ENCODE measurements at regions not wholly inside any gene's neighbourhood (a gene's known extent, or its start where the extent isn't known, plus 50 kb on each side); places are given as distances from the start of the nearest gene placed in this dataset.

GRCh38 chr4:57249083-57249482, 138.9 kb upstream of the IGFBP7 start:
- H2AFZ ChIP-seq: no peak overlapping the region
- no peak for ATAC-seq

GRCh38 chr4:57243076-57243475, 132.9 kb upstream of the IGFBP7 start:
- no peak for TF ChIP-seq EZH2 (IDR thresholded peaks at IDR 0.05; ENCODE audit: low read depth, unreplicated experiment)
- no peak for TF ChIP-seq JUNB (IDR thresholded peaks at IDR 0.05; ENCODE audit: unreplicated experiment)
- TF ChIP-seq, protein P1, sequence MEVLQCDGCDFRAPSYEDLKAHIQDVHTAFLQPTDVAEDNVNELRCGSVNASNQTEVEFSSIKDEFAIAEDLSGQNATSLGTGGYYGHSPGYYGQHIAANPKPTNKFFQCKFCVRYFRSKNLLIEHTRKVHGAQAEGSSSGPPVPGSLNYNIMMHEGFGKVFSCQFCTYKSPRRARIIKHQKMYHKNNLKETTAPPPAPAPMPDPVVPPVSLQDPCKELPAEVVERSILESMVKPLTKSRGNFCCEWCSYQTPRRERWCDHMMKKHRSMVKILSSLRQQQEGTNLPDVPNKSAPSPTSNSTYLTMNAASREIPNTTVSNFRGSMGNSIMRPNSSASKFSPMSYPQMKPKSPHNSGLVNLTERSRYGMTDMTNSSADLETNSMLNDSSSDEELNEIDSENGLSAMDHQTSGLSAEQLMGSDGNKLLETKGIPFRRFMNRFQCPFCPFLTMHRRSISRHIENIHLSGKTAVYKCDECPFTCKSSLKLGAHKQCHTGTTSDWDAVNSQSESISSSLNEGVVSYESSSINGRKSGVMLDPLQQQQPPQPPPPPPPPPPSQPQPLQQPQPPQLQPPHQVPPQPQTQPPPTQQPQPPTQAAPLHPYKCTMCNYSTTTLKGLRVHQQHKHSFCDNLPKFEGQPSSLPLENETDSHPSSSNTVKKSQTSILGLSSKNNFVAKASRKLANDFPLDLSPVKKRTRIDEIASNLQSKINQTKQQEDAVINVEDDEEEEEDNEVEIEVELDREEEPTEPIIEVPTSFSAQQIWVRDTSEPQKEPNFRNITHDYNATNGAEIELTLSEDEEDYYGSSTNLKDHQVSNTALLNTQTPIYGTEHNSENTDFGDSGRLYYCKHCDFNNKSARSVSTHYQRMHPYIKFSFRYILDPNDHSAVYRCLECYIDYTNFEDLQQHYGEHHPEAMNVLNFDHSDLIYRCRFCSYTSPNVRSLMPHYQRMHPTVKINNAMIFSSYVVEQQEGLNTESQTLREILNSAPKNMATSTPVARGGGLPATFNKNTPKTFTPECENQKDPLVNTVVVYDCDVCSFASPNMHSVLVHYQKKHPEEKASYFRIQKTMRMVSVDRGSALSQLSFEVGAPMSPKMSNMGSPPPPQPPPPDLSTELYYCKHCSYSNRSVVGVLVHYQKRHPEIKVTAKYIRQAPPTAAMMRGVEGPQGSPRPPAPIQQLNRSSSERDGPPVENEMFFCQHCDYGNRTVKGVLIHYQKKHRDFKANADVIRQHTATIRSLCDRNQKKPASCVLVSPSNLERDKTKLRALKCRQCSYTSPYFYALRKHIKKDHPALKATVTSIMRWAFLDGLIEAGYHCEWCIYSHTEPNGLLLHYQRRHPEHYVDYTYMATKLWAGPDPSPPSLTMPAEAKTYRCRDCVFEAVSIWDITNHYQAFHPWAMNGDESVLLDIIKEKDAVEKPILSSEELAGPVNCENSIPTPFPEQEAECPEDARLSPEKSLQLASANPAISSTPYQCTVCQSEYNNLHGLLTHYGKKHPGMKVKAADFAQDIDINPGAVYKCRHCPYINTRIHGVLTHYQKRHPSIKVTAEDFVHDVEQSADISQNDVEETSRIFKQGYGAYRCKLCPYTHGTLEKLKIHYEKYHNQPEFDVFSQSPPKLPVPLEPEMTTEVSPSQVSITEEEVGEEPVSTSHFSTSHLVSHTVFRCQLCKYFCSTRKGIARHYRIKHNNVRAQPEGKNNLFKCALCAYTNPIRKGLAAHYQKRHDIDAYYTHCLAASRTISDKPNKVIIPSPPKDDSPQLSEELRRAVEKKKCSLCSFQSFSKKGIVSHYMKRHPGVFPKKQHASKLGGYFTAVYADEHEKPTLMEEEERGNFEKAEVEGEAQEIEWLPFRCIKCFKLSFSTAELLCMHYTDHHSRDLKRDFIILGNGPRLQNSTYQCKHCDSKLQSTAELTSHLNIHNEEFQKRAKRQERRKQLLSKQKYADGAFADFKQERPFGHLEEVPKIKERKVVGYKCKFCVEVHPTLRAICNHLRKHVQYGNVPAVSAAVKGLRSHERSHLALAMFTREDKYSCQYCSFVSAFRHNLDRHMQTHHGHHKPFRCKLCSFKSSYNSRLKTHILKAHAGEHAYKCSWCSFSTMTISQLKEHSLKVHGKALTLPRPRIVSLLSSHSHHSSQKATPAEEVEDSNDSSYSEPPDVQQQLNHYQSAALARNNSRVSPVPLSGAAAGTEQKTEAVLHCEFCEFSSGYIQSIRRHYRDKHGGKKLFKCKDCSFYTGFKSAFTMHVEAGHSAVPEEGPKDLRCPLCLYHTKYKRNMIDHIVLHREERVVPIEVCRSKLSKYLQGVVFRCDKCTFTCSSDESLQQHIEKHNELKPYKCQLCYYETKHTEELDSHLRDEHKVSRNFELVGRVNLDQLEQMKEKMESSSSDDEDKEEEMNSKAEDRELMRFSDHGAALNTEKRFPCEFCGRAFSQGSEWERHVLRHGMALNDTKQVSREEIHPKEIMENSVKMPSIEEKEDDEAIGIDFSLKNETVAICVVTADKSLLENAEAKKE (CRISPR knock-in tag; IDR thresholded peaks at IDR 0.05): no peak
- Mint-ChIP-seq H3K9me3 (no peaks in the 10 kb centered on the region; the same call in 2 of the 3 replicates), H3K27ac (no peak overlapping the region), H3K27me3 (ENCODE audit: insufficient read depth, low read depth, poor library complexity) (peaks cover 2% of the 10 kb centered on the region), H3K4me1 (peaks cover 13% of the 10 kb centered on the region), H3K36me3 (ENCODE audit: low read depth) (no peaks in the 10 kb centered on the region), H3K4me3 (no peak overlapping the region)
- no peaks in the 10 kb centered on the region for H3F3A ChIP-seq (replicated peaks; ENCODE audit: low read depth)
- H2AFZ ChIP-seq: 0 out of 2 replicates have a peak overlapping the region, but pooled peaks have one; percentile 43
- H3K4me3 ChIP-seq: no peak overlapping the region
- no peaks in the 10 kb centered on the region for H3K36me3 ChIP-seq (ENCODE audit: insufficient read depth)
- ATAC-seq: no peak
- no peak for DNase-seq (ENCODE audit: low spot score)
- no peaks in the 10 kb centered on the region for H3K27me3 ChIP-seq (ENCODE audit: insufficient read depth)
- no peaks in the 10 kb centered on the region for H3K79me2 ChIP-seq (replicated peaks; ENCODE audit: insufficient read depth)
- no peaks in the 10 kb centered on the region for H3K4me1 ChIP-seq (ENCODE audit: insufficient read depth)
- no peak overlapping the region for H3K27ac ChIP-seq (ENCODE audit: low read depth)
- H3K9me2 ChIP-seq (ENCODE audit: insufficient read depth): no peaks in the 10 kb centered on the region
- no peaks in the 10 kb centered on the region for H4K20me1 ChIP-seq (replicated peaks; ENCODE audit: insufficient read depth)
- H3K4me2 ChIP-seq: no peak overlapping the region

More at GRCh38 chr4:57249083-57249482, 138.9 kb upstream of the IGFBP7 start:
- Histone ChIP-seq H3K4me2 (no peak overlapping the region), H3K36me3 (ENCODE audit: insufficient read depth) (no peaks in the 10 kb centered on the region), H3K79me2 (replicated peaks; ENCODE audit: insufficient read depth) (no peaks in the 10 kb centered on the region), H3K27ac (ENCODE audit: low read depth) (no peak overlapping the region), H3F3A (replicated peaks; ENCODE audit: low read depth) (no peaks in the 10 kb centered on the region), H3K9me2 (ENCODE audit: insufficient read depth) (no peaks in the 10 kb centered on the region), H3K4me1 (ENCODE audit: insufficient read depth) (0 out of 2 replicates have a peak, but pooled peaks cover 3% of the 10 kb centered on the region), H3K4me3 (no peak overlapping the region), H4K20me1 (replicated peaks; ENCODE audit: insufficient read depth) (no peaks in the 10 kb centered on the region), H3K27me3 (ENCODE audit: insufficient read depth) (no peaks in the 10 kb centered on the region)
- Mint-ChIP-seq H3K27me3 (ENCODE audit: insufficient read depth, low read depth, poor library complexity) (no peaks in the 10 kb centered on the region), H3K36me3 (ENCODE audit: low read depth) (no peaks in the 10 kb centered on the region), H3K27ac (no peak overlapping the region), H3K4me1 (peaks cover 8% of the 10 kb centered on the region; the same call in 2 of the 3 replicates), H3K4me3 (no peak overlapping the region), H3K9me3 (no peaks in the 10 kb centered on the region)
- TF ChIP-seq ZNF114 (CRISPR knock-in tag; IDR thresholded peaks at IDR 0.05) (no peak), EZH2phosphoT487 (IDR thresholded peaks at IDR 0.05; ENCODE audit: unreplicated experiment) (no peak)
- no peak for DNase-seq (ENCODE audit: low spot score)

All from GM23338 (cell line).